GM18520 (cell line): ENCODE measurements at regions not wholly inside any gene's neighbourhood (a gene's known extent, or its start where the extent isn't known, plus 50 kb on each side); places are given as distances from the start of the nearest gene placed in this dataset.
"Not testable (repeated sequence)": the region's sequence is repeated elsewhere in the genome, so short reads cannot be mapped to it uniquely, and the experiment has no call there.

ENCODE experiments used
- ATAC-seq: cut with Tn5 transposase; IDR thresholded peaks from one replicate; pipeline ENCODE4 v1.9.1; 2021; ENCODE audit not compliant: unreplicated experiment

GRCh38 chr4:27813226-27813625, 952.6 kb downstream of the STIM2 start:
- not testable (repeated sequence) for ATAC-seq

- ATAC-seq = peak; percentile 60
Measured at GRCh38 chr4:27813699-27814425, 953.2 kb downstream of the STIM2 start.

- ATAC-seq = no peak
Measured at GRCh38 chr4:27819246-27819645, 958.6 kb downstream of the STIM2 start.

- no peak for ATAC-seq
Measured at GRCh38 chr4:27828843-27829242, 968.2 kb downstream of the STIM2 start.

- no peak for ATAC-seq
Measured at GRCh38 chr4:27830251-27830650, 969.6 kb downstream of the STIM2 start.

GRCh38 chr4:27835851-27836250, 975.2 kb downstream of the STIM2 start:
- ATAC-seq = no peak

GRCh38 chr4:27836523-27836922, 975.9 kb downstream of the STIM2 start:
- no peak for ATAC-seq

- no peak for ATAC-seq
Measured at GRCh38 chr4:27843776-27844175, 983.1 kb downstream of the STIM2 start.

GRCh38 chr4:27844376-27844775, 983.7 kb downstream of the STIM2 start:
- ATAC-seq = no peak

- ATAC-seq = no peak
Measured at GRCh38 chr4:27846951-27847350, 986.3 kb downstream of the STIM2 start.

- no peak for ATAC-seq
Measured at GRCh38 chr4:27861381-27861787, 1000.7 kb downstream of the STIM2 start.

- ATAC-seq = peak; percentile 68
Measured at GRCh38 chr4:27861802-27862201, 1001.2 kb downstream of the STIM2 start.

GRCh38 chr4:27873596-27873995, 1013.0 kb downstream of the STIM2 start:
- no peak for ATAC-seq

- peak; percentile 52 for ATAC-seq
Measured at GRCh38 chr4:27881705-27882104, 1021.1 kb downstream of the STIM2 start.

GRCh38 chr4:27886120-27886519, 1025.5 kb downstream of the STIM2 start:
- ATAC-seq = no peak

GRCh38 chr4:27887646-27888045, 1027.0 kb downstream of the STIM2 start:
- no peak for ATAC-seq

- ATAC-seq = no peak
Measured at GRCh38 chr4:27888505-27888904, 1027.9 kb downstream of the STIM2 start.

GRCh38 chr4:27894951-27895350, 1034.3 kb downstream of the STIM2 start:
- no peak for ATAC-seq

- no peak for ATAC-seq
Measured at GRCh38 chr4:27908356-27908755, 1047.7 kb downstream of the STIM2 start.

GRCh38 chr4:27910227-27910626, 1049.6 kb downstream of the STIM2 start:
- no peak for ATAC-seq

GRCh38 chr4:27911047-27911446, 1050.4 kb downstream of the STIM2 start:
- no peak for ATAC-seq

- ATAC-seq = no peak
Measured at GRCh38 chr4:27913738-27914137, 1053.1 kb downstream of the STIM2 start.

- no peak for ATAC-seq
Measured at GRCh38 chr4:27915822-27916221, 1055.2 kb downstream of the STIM2 start.
